MM.1S (cell line): ENCODE measurements at regions not wholly inside any gene's neighbourhood (a gene's known extent, or its start where the extent isn't known, plus 50 kb on each side); places are given as distances from the start of the nearest gene placed in this dataset.

Source experiments
- DNase-seq: peaks from one replicate; pipeline ENCODE4 v3.0.0-alpha.2; 2015
- H2AFZ ChIP-seq: fragments of 300-600 bp; sonication (generic); 2 replicates; pipeline ENCODE4 v1.6.0; 2016; ENCODE audit warnings: antibody characterized with exemption, low read length
- H3F3A ChIP-seq: fragments of 300-600 bp; sonication (generic); 2 replicates; pipeline ENCODE4 v1.6.1; 2016; ENCODE audit warnings: mild to moderate bottlenecking, antibody characterized with exemption, low read length, moderate library complexity, mixed read lengths; ENCODE audit not compliant: insufficient read depth
- H3K27ac ChIP-seq: fragments of 300-600 bp; sonication (generic); 2 replicates; pipeline ENCODE4 v1.5.1; 2016; ENCODE audit warnings: mild to moderate bottlenecking, low read length
- H3K27me3 ChIP-seq: fragments of 300-600 bp; sonication (generic); replicated peaks from 2 replicates; pipeline ENCODE4 v1.6.0; 2016; ENCODE audit warnings: low read length; ENCODE audit not compliant: insufficient read depth
- H3K36me3 ChIP-seq: fragments of 300-600 bp; sonication (generic); replicated peaks from 2 replicates; pipeline ENCODE4 v1.6.1; 2016; ENCODE audit warnings: mild to moderate bottlenecking, low read length, mixed read lengths; ENCODE audit not compliant: insufficient read depth
- H3K4me1 ChIP-seq: fragments of 300-600 bp; sonication (generic); 2 replicates; pipeline ENCODE4 v1.6.1; 2016; ENCODE audit warnings: low read length, mixed read lengths
- H3K4me2 ChIP-seq: fragments of 300-600 bp; sonication (generic); 2 replicates; pipeline ENCODE4 v1.6.0; 2016; ENCODE audit warnings: low read depth, low read length
- H3K4me3 ChIP-seq: fragments of 300-600 bp; sonication (generic); 2 replicates; pipeline ENCODE4 v1.5.1; 2016; ENCODE audit warnings: low read length, mixed read lengths
- H3K79me2 ChIP-seq: fragments of 300-600 bp; sonication (generic); 2 replicates; pipeline ENCODE4 v1.6.1; 2016; ENCODE audit warnings: mixed run types, low read length, mixed read lengths
- H3K9ac ChIP-seq: fragments of 300-600 bp; sonication (generic); 2 replicates; pipeline ENCODE4 v1.6.1; 2016; ENCODE audit warnings: low read length, mixed read lengths
- H3K9me2 ChIP-seq: fragments of 300-600 bp; sonication (generic); replicated peaks from 2 replicates; pipeline ENCODE4 v1.6.1; 2016; ENCODE audit warnings: mild to moderate bottlenecking, low read length, mixed read lengths; ENCODE audit not compliant: insufficient read depth
- H3K9me3 ChIP-seq: fragments of 300-600 bp; sonication (generic); replicated peaks from 2 replicates; pipeline ENCODE4 v1.6.1; 2016; ENCODE audit warnings: mild to moderate bottlenecking, low read length, mixed read lengths; ENCODE audit not compliant: insufficient read depth
- H4K20me1 ChIP-seq: fragments of 300-600 bp; sonication (generic); 2 replicates; pipeline ENCODE4 v1.6.1; 2016; ENCODE audit warnings: mild to moderate bottlenecking, low read length, moderate library complexity, mixed read lengths; ENCODE audit not compliant: insufficient read depth
- CTCF ChIP-seq: fragments of 300-600 bp; sonication (generic); IDR thresholded peaks from 2 replicates; pipeline ENCODE4 v1.5.1; 2016; ENCODE audit warnings: antibody characterized with exemption, low read length, mixed read lengths
- EZH2 ChIP-seq: fragments of 300-600 bp; sonication (generic); optimal IDR thresholded peaks from 2 replicates; pipeline ENCODE3; 2017; ENCODE audit warnings: low read depth, mild to moderate bottlenecking, antibody characterized with exemption, low read length, mixed read lengths
- EZH2phosphoT487 ChIP-seq: fragments of 300-600 bp; sonication (generic); IDR thresholded peaks from 2 replicates; pipeline ENCODE4 v1.6.1; 2018; ENCODE audit warnings: antibody characterized with exemption, low read length

GRCh38 chr20:57803508-57804005, 93.7 kb upstream of the PMEPA1 start:
- TF ChIP-seq EZH2phosphoT487 (no peak), CTCF (no peak)
- Histone ChIP-seq H3K9me2 (no peaks in the 10 kb centered on the region), H3K9me3 (no peaks in the 10 kb centered on the region), H3K27me3 (peaks cover 84% of the 10 kb centered on the region), H3K27ac (no peak overlapping the region), H3K79me2 (no peaks in the 10 kb centered on the region), H3K4me1 (no peaks in the 10 kb centered on the region), H3K4me3 (no peak overlapping the region), H3K9ac (no peak overlapping the region), H3K36me3 (no peaks in the 10 kb centered on the region), H4K20me1 (no peaks in the 10 kb centered on the region), H3K4me2 (no peak overlapping the region), H3F3A (no peaks in the 10 kb centered on the region), H2AFZ (no peak overlapping the region)
- DNase-seq: no peak

GRCh38 chr20:57802765-57803507, 93.1 kb upstream of the PMEPA1 start:
- no peaks in the 10 kb centered on the region for H3K9me3 ChIP-seq
- TF ChIP-seq CTCF: no peak
- TF ChIP-seq EZH2phosphoT487: no peak
- no peak for TF ChIP-seq EZH2
- no peaks in the 10 kb centered on the region for H3K79me2 ChIP-seq
- peaks cover 84% of the 10 kb centered on the region for H3K27me3 ChIP-seq
- H2AFZ ChIP-seq: no peak overlapping the region
- DNase-seq: no peak
- no peak overlapping the region for H3K4me2 ChIP-seq
- no peaks in the 10 kb centered on the region for H3K4me1 ChIP-seq
- no peaks in the 10 kb centered on the region for H4K20me1 ChIP-seq
- H3K36me3 ChIP-seq: no peaks in the 10 kb centered on the region
- H3K4me3 ChIP-seq: no peak overlapping the region
- no peak overlapping the region for H3K9ac ChIP-seq
- no peak overlapping the region for H3K27ac ChIP-seq
- H3F3A ChIP-seq: no peaks in the 10 kb centered on the region
- no peaks in the 10 kb centered on the region for H3K9me2 ChIP-seq

- H3K4me1 ChIP-seq: no peaks in the 10 kb centered on the region
- no peak overlapping the region for H2AFZ ChIP-seq
- no peak overlapping the region for H3K4me3 ChIP-seq
- H3K9me2 ChIP-seq: no peaks in the 10 kb centered on the region
- no peaks in the 10 kb centered on the region for H3F3A ChIP-seq
- H3K9me3 ChIP-seq: no peaks in the 10 kb centered on the region
- no peaks in the 10 kb centered on the region for H4K20me1 ChIP-seq
- H3K79me2 ChIP-seq: no peaks in the 10 kb centered on the region
- no peak overlapping the region for H3K4me2 ChIP-seq
- no peak for DNase-seq
- H3K36me3 ChIP-seq: no peaks in the 10 kb centered on the region
- H3K27ac ChIP-seq: no peak overlapping the region
- peaks cover 75% of the 10 kb centered on the region for H3K27me3 ChIP-seq
- H3K9ac ChIP-seq: no peak overlapping the region
- TF ChIP-seq EZH2 (no peak), CTCF (no peak), EZH2phosphoT487 (no peak)
Measured at GRCh38 chr20:57801581-57801980, 91.8 kb upstream of the PMEPA1 start.
